Kidney glomerular epithelial cell (primary cell): ENCODE measurements at regions not wholly inside any gene's neighbourhood (a gene's known extent, or its start where the extent isn't known, plus 50 kb on each side); places are given as distances from the start of the nearest gene placed in this dataset.
"Not testable (repeated sequence)": the region's sequence is repeated elsewhere in the genome, so short reads cannot be mapped to it uniquely, and the experiment has no call there.

Experiments used
- DNase-seq: peaks from one replicate; lab custom pipeline; 2025; lab: John Stamatoyannopoulos, UW

GRCh38 chr7:26083113-26083512, 68.9 kb upstream of the NFE2L3 start:
- peak; percentile 47 for DNase-seq

GRCh38 chr7:26084418-26084817, 67.6 kb upstream of the NFE2L3 start:
- no peak for DNase-seq

GRCh38 chr7:26085771-26086170, 66.2 kb upstream of the NFE2L3 start:
- no peak for DNase-seq

- no peak for DNase-seq
Measured at GRCh38 chr7:26087321-26088091, 64.5 kb upstream of the NFE2L3 start.

GRCh38 chr7:26089469-26089868, 62.5 kb upstream of the NFE2L3 start:
- not testable (repeated sequence) for DNase-seq

- DNase-seq = peak; percentile 52
Measured at GRCh38 chr7:26090927-26091519, 61.0 kb upstream of the NFE2L3 start.

- DNase-seq = no peak
Measured at GRCh38 chr7:26091933-26092332, 60.1 kb upstream of the NFE2L3 start.

GRCh38 chr7:26093023-26093422, 59.0 kb upstream of the NFE2L3 start:
- no peak for DNase-seq

- DNase-seq = no peak
Measured at GRCh38 chr7:26096136-26096535, 55.9 kb upstream of the NFE2L3 start.

- no peak for DNase-seq
Measured at GRCh38 chr7:26097837-26098668, 53.9 kb upstream of the NFE2L3 start.

GRCh38 chr7:26099236-26099635, 52.8 kb upstream of the NFE2L3 start:
- no peak for DNase-seq

GRCh38 chr7:26100406-26101339, 51.3 kb upstream of the NFE2L3 start:
- DNase-seq = no peak

- no peak for DNase-seq
Measured at GRCh38 chr7:26101361-26102151, 50.4 kb upstream of the NFE2L3 start.

GRCh38 chr7:26102176-26102575, 49.8 kb upstream of the NFE2L3 start:
- DNase-seq = no peak
